WTC11 (cell line): ENCODE measurements at regions not wholly inside any gene's neighbourhood (a gene's known extent, or its start where the extent isn't known, plus 50 kb on each side); places are given as distances from the start of the nearest gene placed in this dataset.

Experiments used
- KAT7 ChIP-seq: sonication (generic); formaldehyde crosslinking; IDR thresholded peaks from 2 replicates; pipeline ENCODE4 v1.8.1; 2023; ENCODE audit warnings: missing genetic modification reagents, mild to moderate bottlenecking, borderline replicate concordance
- TP53 ChIP-seq: sonication (generic); formaldehyde crosslinking; IDR thresholded peaks from 2 replicates; pipeline ENCODE4 v1.8.1; 2023; ENCODE audit warnings: mild to moderate bottlenecking, missing genetic modification reagents

DNA sequence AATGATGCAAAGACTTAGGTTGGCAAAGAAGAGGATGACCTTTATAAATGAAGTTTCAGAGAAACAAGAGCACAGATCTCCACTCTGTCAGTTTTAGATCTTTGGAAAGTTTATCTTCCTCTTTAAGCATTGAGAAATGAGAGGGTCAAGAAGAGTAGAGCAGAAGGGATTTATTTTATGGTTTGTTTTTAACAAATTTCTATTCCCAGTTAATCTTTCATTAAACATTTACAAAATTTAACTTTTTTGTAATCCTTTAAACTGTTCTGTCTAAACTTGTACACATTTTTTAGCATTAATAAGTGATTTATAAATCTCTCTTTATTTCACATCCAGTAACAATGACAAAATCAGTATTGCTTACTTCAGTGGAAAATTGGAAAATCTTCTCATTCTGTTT is 875.0 kb upstream of the IGFBP7 start:
- no peak for TF ChIP-seq KAT7 (CRISPR knock-in tag)
- TF ChIP-seq TP53: no peak
